A673 (cell line): ENCODE measurements at regions not wholly inside any gene's neighbourhood (a gene's known extent, or its start where the extent isn't known, plus 50 kb on each side); places are given as distances from the start of the nearest gene placed in this dataset.

Experiments
- BruUV-seq: library from RNA; stranded (reverse); fragments of 400-500 nt; replicated peaks from 2 replicates; lab custom pipeline; 2021; lab: Mats Ljungman, UMichigan
- CTCF ChIA-PET: fragments of 300-600 bp; sonication (Branson Sonifier 250); formaldehyde crosslinking; loops from one replicate; lab custom pipeline; 2022; ENCODE audit warnings: antibody characterized with exemption; lab: Charles Lee
- POLR2A ChIA-PET: fragments of 300-600 bp; sonication (Branson Sonifier 250); formaldehyde crosslinking; loops from one replicate; lab custom pipeline; 2022; ENCODE audit warnings: antibody characterized with exemption; ENCODE audit not compliant: low non-redundant PET; lab: Charles Lee
- DNase-seq: peaks from one replicate; pipeline ENCODE4 v3.0.0-alpha.2; 2015; ENCODE audit warnings: low spot score
- H3K27ac ChIP-seq: fragments of 200-600 bp; sonication (generic); 2 replicates; pipeline ENCODE4 v1.5.1; 2016; ENCODE audit warnings: mixed run types, low read depth, mild to moderate bottlenecking, mixed read lengths, antibody characterized with exemption, low read length; ENCODE audit not compliant: poor library complexity, severe bottlenecking
- H3K27me3 ChIP-seq: fragments of 200-600 bp; sonication (generic); replicated peaks from 2 replicates; pipeline ENCODE4 v1.6.1; 2017; ENCODE audit warnings: mixed run types, low read depth, mild to moderate bottlenecking, mixed read lengths, antibody characterized with exemption, low read length; ENCODE audit not compliant: insufficient read depth, poor library complexity
- H3K36me3 ChIP-seq: fragments of 200-600 bp; sonication (generic); 2 replicates; pipeline ENCODE4 v1.6.1; 2016; ENCODE audit warnings: mixed run types, mild to moderate bottlenecking, mixed read lengths, antibody characterized with exemption, low read length; ENCODE audit not compliant: insufficient read depth, poor library complexity, severe bottlenecking
- H3K4me1 ChIP-seq: fragments of 200-600 bp; sonication (generic); 2 replicates; pipeline ENCODE4 v1.6.1; 2017; ENCODE audit warnings: mixed run types, mild to moderate bottlenecking, mixed read lengths, antibody characterized with exemption, low read length; ENCODE audit not compliant: insufficient read depth, poor library complexity, severe bottlenecking
- H3K4me3 ChIP-seq: fragments of 200-600 bp; sonication (generic); 2 replicates; pipeline ENCODE4 v1.5.1; 2016; ENCODE audit warnings: low read depth, mixed run types, mild to moderate bottlenecking, mixed read lengths, low read length; ENCODE audit not compliant: poor library complexity, severe bottlenecking
- H3K9me3 ChIP-seq: fragments of 200-600 bp; sonication (generic); 2 replicates; pipeline ENCODE4 v1.6.1; 2016; ENCODE audit warnings: mixed run types, low read depth, mild to moderate bottlenecking, mixed read lengths, antibody characterized with exemption, low read length; ENCODE audit not compliant: poor library complexity, severe bottlenecking
- CTCF ChIP-seq: fragments of 300-800, 200-600 bp; sonication (generic); conservative IDR thresholded peaks from 2 replicates; pipeline ENCODE4 v1.5.1; 2017; ENCODE audit warnings: low read depth, mild to moderate bottlenecking, antibody characterized with exemption, low read length, moderate library complexity, mixed read lengths
- EZH2 ChIP-seq: fragments of 200-600 bp; sonication (generic); IDR thresholded peaks from 2 replicates; pipeline ENCODE4 v1.6.1; 2017; ENCODE audit warnings: borderline replicate concordance, low read depth, mild to moderate bottlenecking, mixed read lengths, antibody characterized with exemption, low read length; ENCODE audit not compliant: poor library complexity, severe bottlenecking
- intact Hi-C: fragments of 100-400 bp; cut with micrococcal nuclease; formaldehyde crosslinking; loops from one replicate; pipeline ENCODE4 v1.10.0; 2022; ENCODE audit not compliant: unreplicated experiment

GRCh38 chr10:107814865-107815487 is 650.5 kb upstream of the SORCS1 start:
- no peaks in the 10 kb centered on the region for H3K27me3 ChIP-seq
- TF ChIP-seq CTCF (peak; percentile 81), EZH2 (no peak)
- DNase-seq = peak; percentile 69
- ChIA-PET CTCF (no interaction called here), POLR2A (no interaction called here)
- intact Hi-C loops = loop anchor here (1.0 to 10.0 kb wide), 5 partner anchors 408 to 1190 kb away; no protein-coding TSS in a partner anchor
- no peak overlapping the region for H3K27ac ChIP-seq
- no TSS peak for BruUV-seq
- H3K36me3 ChIP-seq = no peaks in the 10 kb centered on the region
- no peak overlapping the region for H3K4me3 ChIP-seq
- H3K4me1 ChIP-seq = no peaks in the 10 kb centered on the region
- H3K9me3 ChIP-seq = no peaks in the 10 kb centered on the region

- no peak overlapping the region for H3K4me3 ChIP-seq
- no peaks in the 10 kb centered on the region for H3K9me3 ChIP-seq
- H3K27ac ChIP-seq = no peak overlapping the region
- no peak for DNase-seq
- H3K36me3 ChIP-seq = no peaks in the 10 kb centered on the region
- intact Hi-C loops = loop anchor here (1.0 to 10.0 kb wide), 5 partner anchors 406 to 1189 kb away; no protein-coding TSS in a partner anchor
- H3K27me3 ChIP-seq = no peaks in the 10 kb centered on the region
- ChIA-PET POLR2A (no interaction called here), CTCF (no interaction called here)
- H3K4me1 ChIP-seq = no peaks in the 10 kb centered on the region
- no peak for TF ChIP-seq EZH2
- no peak for TF ChIP-seq CTCF
- BruUV-seq = no TSS peak
These were observed 649.1 kb upstream of the SORCS1 start for GRCh38 chr10:107813451-107814162.

GRCh38 chr10:107809889-107810288 is 645.4 kb upstream of the SORCS1 start:
- H3K36me3 ChIP-seq = no peaks in the 10 kb centered on the region
- TF ChIP-seq CTCF = no peak
- TF ChIP-seq EZH2 = no peak
- H3K27me3 ChIP-seq = no peaks in the 10 kb centered on the region
- H3K4me1 ChIP-seq = no peaks in the 10 kb centered on the region
- no peak overlapping the region for H3K4me3 ChIP-seq
- DNase-seq = no peak
- H3K27ac ChIP-seq = no peak overlapping the region
- ChIA-PET CTCF (no interaction called here), POLR2A (no interaction called here)
- BruUV-seq = no TSS peak
- H3K9me3 ChIP-seq = no peaks in the 10 kb centered on the region
- intact Hi-C loops = loop anchor here (5.0 to 10.0 kb wide), 2 partner anchors 403 to 1185 kb away; no protein-coding TSS in a partner anchor
